GM10248 (cell line): ENCODE measurements at regions not wholly inside any gene's neighbourhood (a gene's known extent, or its start where the extent isn't known, plus 50 kb on each side); places are given as distances from the start of the nearest gene placed in this dataset.
"Not testable (repeated sequence)": the region's sequence is repeated elsewhere in the genome, so short reads cannot be mapped to it uniquely, and the experiment has no call there.

Source experiments
- CTCF ChIA-PET: fragments of 300-600 bp; sonication (Branson Sonifier 250); formaldehyde crosslinking; extraction: SDS; loops from one replicate; lab custom pipeline; 2021; ENCODE audit warnings: antibody characterized with exemption; lab: Yijun Ruan, JAX
- POLR2A ChIA-PET: fragments of 350-650 bp; sonication (Branson Sonifier 250); formaldehyde crosslinking; extraction: SDS; loops from one replicate; lab custom pipeline; 2020; ENCODE audit warnings: antibody characterized with exemption; lab: Yijun Ruan, JAX
- DNase-seq: peaks from one replicate; pipeline ENCODE4 v3.0.0; 2012; ENCODE audit errors: extremely low spot score
- CTCF ChIP-seq: IDR thresholded peaks from 2 replicates; pipeline ENCODE4 v1.5.1; 2012; ENCODE audit warnings: mild to moderate bottlenecking, low read depth; ENCODE audit errors: extremely low read depth, missing control alignments, control extremely low read depth

GRCh38 chr2:22153931-22154613, 1030.3 kb downstream of the TDRD15 start:
- no peak for DNase-seq
- ChIA-PET POLR2A (no interaction called here), CTCF (no interaction called here)
- no peak for TF ChIP-seq CTCF

- DNase-seq, CTCF ChIA-PET: not testable (repeated sequence)
Measured at GRCh38 chr2:22156661-22157060, 1032.9 kb downstream of the TDRD15 start.

GRCh38 chr2:22167256-22167655, 1043.5 kb downstream of the TDRD15 start:
- ChIA-PET POLR2A (no interaction called here), CTCF (interaction anchor here (1.5 kb wide), 1 partner anchor 10 kb away, joined by 4 read pairs; no protein-coding TSS in a partner anchor)
- TF ChIP-seq CTCF: no peak
- DNase-seq: no peak

More at GRCh38 chr2:22156661-22157060, 1032.9 kb downstream of the TDRD15 start:
- POLR2A ChIA-PET: not testable (repeated sequence)

GRCh38 chr2:22175003-22175402, 1051.2 kb downstream of the TDRD15 start:
- POLR2A ChIA-PET: no interaction called here
- DNase-seq: no peak
- CTCF ChIA-PET: no interaction called here
- no peak for TF ChIP-seq CTCF

- no peak for TF ChIP-seq CTCF
- DNase-seq: no peak
- ChIA-PET CTCF (no interaction called here), POLR2A (no interaction called here)
Measured at GRCh38 chr2:22185251-22185650, 1061.5 kb downstream of the TDRD15 start.

- CTCF ChIA-PET, DNase-seq, POLR2A ChIA-PET: not testable (repeated sequence)
Measured at GRCh38 chr2:22186261-22186828, 1062.6 kb downstream of the TDRD15 start.

- no peak for TF ChIP-seq CTCF
- ChIA-PET POLR2A (no interaction called here), CTCF (no interaction called here)
- no peak for DNase-seq
Measured at GRCh38 chr2:22189893-22190480, 1066.2 kb downstream of the TDRD15 start.
